H1 (cell line): ENCODE measurements at regions not wholly inside any gene's neighbourhood (a gene's known extent, or its start where the extent isn't known, plus 50 kb on each side); places are given as distances from the start of the nearest gene placed in this dataset.

Source experiments
- FOSL1 ChIP-seq: IDR thresholded peaks from 2 replicates; pipeline ENCODE4 v1.6.1; 2011; ENCODE audit warnings: mild to moderate bottlenecking, low read depth, low read length, moderate library complexity; ENCODE audit not compliant: insufficient read depth
- SP1 ChIP-seq: IDR thresholded peaks from 2 replicates; pipeline ENCODE4 v1.6.1; 2011; ENCODE audit warnings: low read depth, low read length
- TF ChIP-seq, protein P1 (sequence below), 3 experiments: IDR thresholded peaks; 1 replicate in 2 of 3; 2 replicates in 1 of 3; pipeline versions ENCODE4 v1.5.1 to v1.6.1; 2011; ENCODE audit warnings: low read length in 3 of 3, mild to moderate bottlenecking in 3 of 3, inconsistent platforms in 2 of 3, low read depth in 1 of 3, moderate library complexity in 1 of 3; ENCODE audit not compliant: insufficient read depth in 1 of 3; ENCODE audit errors: control extremely low read depth in 1 of 3

DNA sequence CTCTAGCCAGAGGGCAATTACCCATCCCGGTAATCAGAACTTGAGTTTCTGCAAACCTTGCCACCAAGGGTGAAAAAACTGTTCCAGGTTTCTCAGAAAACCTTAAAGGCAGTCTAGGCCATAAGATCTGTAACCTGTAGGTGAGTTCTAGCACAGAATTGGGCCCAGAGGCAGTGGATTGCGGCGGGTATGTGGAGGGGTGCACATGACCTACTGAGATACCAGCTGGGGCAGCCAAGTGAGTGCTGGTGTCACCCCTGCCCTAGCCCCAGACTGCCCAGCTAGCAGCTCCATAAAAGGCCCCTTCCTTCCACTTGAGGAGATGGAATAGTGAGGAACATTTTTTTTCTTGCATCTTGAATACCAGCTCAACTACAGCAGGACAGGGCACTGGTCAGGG, 176.7 kb downstream of the SMARCA1 start:
- TF ChIP-seq FOSL1 (no peak), SP1 (no peak)
- TF ChIP-seq, protein P1, sequence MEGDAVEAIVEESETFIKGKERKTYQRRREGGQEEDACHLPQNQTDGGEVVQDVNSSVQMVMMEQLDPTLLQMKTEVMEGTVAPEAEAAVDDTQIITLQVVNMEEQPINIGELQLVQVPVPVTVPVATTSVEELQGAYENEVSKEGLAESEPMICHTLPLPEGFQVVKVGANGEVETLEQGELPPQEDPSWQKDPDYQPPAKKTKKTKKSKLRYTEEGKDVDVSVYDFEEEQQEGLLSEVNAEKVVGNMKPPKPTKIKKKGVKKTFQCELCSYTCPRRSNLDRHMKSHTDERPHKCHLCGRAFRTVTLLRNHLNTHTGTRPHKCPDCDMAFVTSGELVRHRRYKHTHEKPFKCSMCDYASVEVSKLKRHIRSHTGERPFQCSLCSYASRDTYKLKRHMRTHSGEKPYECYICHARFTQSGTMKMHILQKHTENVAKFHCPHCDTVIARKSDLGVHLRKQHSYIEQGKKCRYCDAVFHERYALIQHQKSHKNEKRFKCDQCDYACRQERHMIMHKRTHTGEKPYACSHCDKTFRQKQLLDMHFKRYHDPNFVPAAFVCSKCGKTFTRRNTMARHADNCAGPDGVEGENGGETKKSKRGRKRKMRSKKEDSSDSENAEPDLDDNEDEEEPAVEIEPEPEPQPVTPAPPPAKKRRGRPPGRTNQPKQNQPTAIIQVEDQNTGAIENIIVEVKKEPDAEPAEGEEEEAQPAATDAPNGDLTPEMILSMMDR (IDR thresholded peaks at IDR 0.05; ENCODE audit: control extremely low read depth in 1 of 3, insufficient read depth in 1 of 3, low read depth in 1 of 3, low read length in 3 of 3), result no peak
